Spleen (tissue), 11 donors: ENCODE measurements at regions not wholly inside any gene's neighbourhood (a gene's known extent, or its start where the extent isn't known, plus 50 kb on each side); places are given as distances from the start of the nearest gene placed in this dataset.

Experiments
- DNase-seq: peaks from one replicate; pipeline ENCODE4 v3.0.0-alpha.2; 2020
- H3K27ac ChIP-seq, 8 donors: fragments of 200-600 bp; sonication (generic) in 7 of 8; 1 replicate in 4 of 8; 2 replicates in 4 of 8; pipeline versions ENCODE4 v1.5.0 to v1.8.0; 2016 to 2021; ENCODE audit warnings: inconsistent platforms in 4 of 8, mild to moderate bottlenecking in 4 of 8, moderate library complexity in 1 of 8
- H3K27me3 ChIP-seq, 7 donors: fragments of 200-600 bp; sonication (generic) in 6 of 7; replicated peaks in 1 of 7; 1 replicate in 4 of 7; 2 replicates in 3 of 7; pipeline versions ENCODE4 v1.5.0 to v1.8.0; 2016 to 2021; ENCODE audit warnings: inconsistent platforms in 3 of 7, mild to moderate bottlenecking in 1 of 7
- H3K36me3 ChIP-seq, 6 donors: fragments of 200-600 bp; sonication (generic) in 5 of 6; 1 replicate in 4 of 6; 2 replicates in 2 of 6; pipeline versions ENCODE4 v1.5.0 to v1.8.0; 2016 to 2021; ENCODE audit warnings: inconsistent platforms in 2 of 6
- H3K4me1 ChIP-seq, 6 donors: fragments of 200-600 bp; sonication (generic) in 5 of 6; 1 replicate in 3 of 6; 2 replicates in 3 of 6; pipeline versions ENCODE4 v1.5.0 to v1.8.0; 2016 to 2021; ENCODE audit warnings: inconsistent platforms in 3 of 6
- H3K4me3 ChIP-seq, 8 donors: fragments of 200-600 bp; sonication (generic) in 7 of 8; 1 replicate in 4 of 8; 2 replicates in 4 of 8; pipeline versions ENCODE4 v1.5.0 to v1.8.0; 2016 to 2021; ENCODE audit warnings: inconsistent platforms in 4 of 8, mild to moderate bottlenecking in 4 of 8, moderate library complexity in 2 of 8
- H3K9me3 ChIP-seq, 8 donors: fragments of 200-600 bp; sonication (generic) in 7 of 8; 1 replicate in 4 of 8; 2 replicates in 4 of 8; pipeline versions ENCODE4 v1.5.0 to v1.8.0; 2016 to 2021; ENCODE audit warnings: inconsistent platforms in 4 of 8
- CTCF ChIP-seq, 11 experiments: fragments of 200-600 bp in 7 of 11; fragments of 450-650 bp in 4 of 11; sonication (generic) in 4 of 11; IDR thresholded peaks in 8 of 11; conservative IDR thresholded peaks in 3 of 11; 1 replicate in 7 of 11; 2 replicates in 4 of 11; pipeline versions ENCODE4 v1.4.0 to v1.8.0; 2016 to 2021; ENCODE audit warnings: antibody characterized with exemption in 11 of 11, inconsistent platforms in 4 of 11, mild to moderate bottlenecking in 1 of 11
- POLR2A ChIP-seq, 3 donors: fragments of 450-650 bp; IDR thresholded peaks; one replicate each; pipeline ENCODE4 v1.5.1; 2017; ENCODE audit warnings: antibody characterized with exemption in 3 of 3, mild to moderate bottlenecking in 1 of 3
- POLR2AphosphoS5 ChIP-seq, 3 donors: sonication (generic); formaldehyde crosslinking; IDR thresholded peaks; one replicate each; pipeline ENCODE4 v1.5.1; 2017; ENCODE audit warnings: antibody characterized with exemption in 3 of 3
- whole genome bisulfite sequencing, 5 donors: extraction: QIAGEN DNeasy Blood & Tissue Kit in 3 of 5; methylation state at CpG; one replicate each; pipeline versions ENCODE4 v1.1.5 to v1.1.7; 2013 to 2018; 5-methylcytosine and 5-hydroxymethylcytosine counted together
- intact Hi-C: fragments of 100-400 bp; cut with DNase I; formaldehyde crosslinking; loops from one replicate; pipeline ENCODE4 v1.15.0; 2023; ENCODE audit warnings: low total_unique reads
- donor health status: healthy with polysubstance abuse.
- donor health status: DM: no; HTN: no; CAD: no; lungs with moderate emphysema.
- donor health status: DM: no; HTN: no; CAD: no.
- donor health status: Bipolar disorder and iron deficiency.
- donor health status: healthy.
- donor health status: DM: no; HTN: no; CAD: no.
- donor health status: DM: yes; HTN: yes; CAD: no.

GRCh38 chr10:59577984-59578383 is 131.7 kb downstream of the SLC16A9 start:
- H3K27me3 ChIP-seq = no peaks in the 10 kb centered on the region

GRCh38 chr10:59575269-59575668 is 134.4 kb downstream of the SLC16A9 start:
- intact Hi-C loops = no loop called here
- Histone ChIP-seq H3K4me3 (no peak overlapping the region), H3K27ac (no peak overlapping the region), H3K4me1 (no peaks in the 10 kb centered on the region), H3K36me3 (no peaks in the 10 kb centered on the region), H3K9me3 (no peaks in the 10 kb centered on the region), H3K27me3 (peaks cover 0 to 4% (median 0%) of the 10 kb centered on the region in 7 donors)
- TF ChIP-seq POLR2AphosphoS5 (IDR thresholded peaks at IDR 0.05) = no peak
- no peak for TF ChIP-seq POLR2A (IDR thresholded peaks at IDR 0.05)
- no peak for TF ChIP-seq CTCF (IDR thresholded peaks at IDR 0.05 in 8 of 11, conservative IDR thresholded peaks at IDR 0.05 in 3 of 11)
- no peak for DNase-seq

More at GRCh38 chr10:59577984-59578383, 131.7 kb downstream of the SLC16A9 start:
- no peaks in the 10 kb centered on the region for H3K36me3 ChIP-seq
- H3K4me1 ChIP-seq = no peaks in the 10 kb centered on the region
- WGBS, 5 donors = 36 to 66% (median 46%) methylated on average over 2 of the region's 2 CpGs
- no peaks in the 10 kb centered on the region for H3K9me3 ChIP-seq
- H3K27ac ChIP-seq = peak overlapping the region in 3 of 8 donors; percentile 10 to 47 (median 38)
- intact Hi-C loops = no loop called here
- no peak overlapping the region for H3K4me3 ChIP-seq
- TF ChIP-seq CTCF (IDR thresholded peaks at IDR 0.05 in 8 of 11, conservative IDR thresholded peaks at IDR 0.05 in 3 of 11) = no peak
- no peak for TF ChIP-seq POLR2A (IDR thresholded peaks at IDR 0.05)
- no peak for TF ChIP-seq POLR2AphosphoS5 (IDR thresholded peaks at IDR 0.05)
- no peak for DNase-seq

GRCh38 chr10:59563531-59563930 is 146.1 kb downstream of the SLC16A9 start:
- H3K9me3 ChIP-seq = no peaks in the 10 kb centered on the region
- H3K36me3 ChIP-seq = no peaks in the 10 kb centered on the region
- intact Hi-C loops = no loop called here
- TF ChIP-seq POLR2AphosphoS5 (IDR thresholded peaks at IDR 0.05) (no peak), POLR2A (IDR thresholded peaks at IDR 0.05) (no peak), CTCF (IDR thresholded peaks at IDR 0.05 in 8 of 11, conservative IDR thresholded peaks at IDR 0.05 in 3 of 11) (no peak)
- DNase-seq = no peak
- H3K4me3 ChIP-seq = no peak overlapping the region
- H3K27me3 ChIP-seq = peaks cover 0 to under 1% (median 0%) of the 10 kb centered on the region in 7 donors
- H3K27ac ChIP-seq = no peak overlapping the region
- 77 to 94% (median 89%) methylated on average over 1 of the region's 1 CpG for WGBS, 5 donors
- no peaks in the 10 kb centered on the region for H3K4me1 ChIP-seq

- no peaks in the 10 kb centered on the region for H3K4me1 ChIP-seq
- TF ChIP-seq CTCF (IDR thresholded peaks at IDR 0.05 in 8 of 11, conservative IDR thresholded peaks at IDR 0.05 in 3 of 11) (no peak), POLR2A (IDR thresholded peaks at IDR 0.05) (no peak), POLR2AphosphoS5 (IDR thresholded peaks at IDR 0.05) (no peak)
- no peaks in the 10 kb centered on the region for H3K9me3 ChIP-seq
- no peak overlapping the region for H3K27ac ChIP-seq
- 42 to 76% (median 65%) methylated on average over 3 of the region's 3 CpGs for WGBS, 5 donors
- intact Hi-C loops = no loop called here
- no peaks in the 10 kb centered on the region for H3K27me3 ChIP-seq
- H3K4me3 ChIP-seq = no peak overlapping the region
- H3K36me3 ChIP-seq = no peaks in the 10 kb centered on the region
- no peak for DNase-seq
Measured at GRCh38 chr10:59562126-59562525, 147.5 kb downstream of the SLC16A9 start.
